C4-2B (cell line): ENCODE measurements at regions not wholly inside any gene's neighbourhood (a gene's known extent, or its start where the extent isn't known, plus 50 kb on each side); places are given as distances from the start of the nearest gene placed in this dataset.

Experiments
- H3K27ac ChIP-seq: fragments of 450-650 bp; 2 replicates; pipeline ENCODE4 v1.5.1; 2017
- ZFX ChIP-seq: fragments of 450-650 bp; IDR thresholded peaks from 2 replicates; pipeline ENCODE4 v1.6.1; 2017
- TF ChIP-seq, protein P1 (sequence below): fragments of 450-650 bp; conservative IDR thresholded peaks from 2 replicates; pipeline ENCODE4 v1.5.1; 2017; ENCODE audit warnings: mild to moderate bottlenecking

GRCh38 chr16:17612336-17612735 is 141.6 kb upstream of the XYLT1 start:
- TF ChIP-seq ZFX = no peak
- H3K27ac ChIP-seq = no peak overlapping the region

DNA sequence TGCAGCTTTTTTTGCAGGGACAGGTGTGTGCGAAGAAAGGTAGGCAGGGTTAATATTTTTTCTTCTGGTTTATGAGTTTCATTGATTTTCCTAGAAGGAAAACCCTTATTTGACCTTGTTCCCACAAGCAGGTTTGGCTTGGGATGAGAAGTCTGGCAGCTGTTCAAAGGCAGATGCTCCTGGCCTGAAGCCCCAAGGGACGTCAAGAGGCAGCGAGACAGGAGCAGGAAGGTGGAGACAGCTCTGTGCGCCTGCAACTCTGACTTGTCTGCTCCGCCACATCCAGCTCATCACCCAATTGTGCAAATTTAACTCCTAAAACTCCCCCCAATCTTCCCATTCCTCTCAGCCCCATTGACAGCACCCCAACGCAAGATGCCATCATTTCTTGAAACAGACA is 136.8 kb upstream of the XYLT1 start:
- no peak overlapping the region for H3K27ac ChIP-seq
- TF ChIP-seq, protein P1, sequence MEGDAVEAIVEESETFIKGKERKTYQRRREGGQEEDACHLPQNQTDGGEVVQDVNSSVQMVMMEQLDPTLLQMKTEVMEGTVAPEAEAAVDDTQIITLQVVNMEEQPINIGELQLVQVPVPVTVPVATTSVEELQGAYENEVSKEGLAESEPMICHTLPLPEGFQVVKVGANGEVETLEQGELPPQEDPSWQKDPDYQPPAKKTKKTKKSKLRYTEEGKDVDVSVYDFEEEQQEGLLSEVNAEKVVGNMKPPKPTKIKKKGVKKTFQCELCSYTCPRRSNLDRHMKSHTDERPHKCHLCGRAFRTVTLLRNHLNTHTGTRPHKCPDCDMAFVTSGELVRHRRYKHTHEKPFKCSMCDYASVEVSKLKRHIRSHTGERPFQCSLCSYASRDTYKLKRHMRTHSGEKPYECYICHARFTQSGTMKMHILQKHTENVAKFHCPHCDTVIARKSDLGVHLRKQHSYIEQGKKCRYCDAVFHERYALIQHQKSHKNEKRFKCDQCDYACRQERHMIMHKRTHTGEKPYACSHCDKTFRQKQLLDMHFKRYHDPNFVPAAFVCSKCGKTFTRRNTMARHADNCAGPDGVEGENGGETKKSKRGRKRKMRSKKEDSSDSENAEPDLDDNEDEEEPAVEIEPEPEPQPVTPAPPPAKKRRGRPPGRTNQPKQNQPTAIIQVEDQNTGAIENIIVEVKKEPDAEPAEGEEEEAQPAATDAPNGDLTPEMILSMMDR = no peak
- no peak for TF ChIP-seq ZFX

DNA sequence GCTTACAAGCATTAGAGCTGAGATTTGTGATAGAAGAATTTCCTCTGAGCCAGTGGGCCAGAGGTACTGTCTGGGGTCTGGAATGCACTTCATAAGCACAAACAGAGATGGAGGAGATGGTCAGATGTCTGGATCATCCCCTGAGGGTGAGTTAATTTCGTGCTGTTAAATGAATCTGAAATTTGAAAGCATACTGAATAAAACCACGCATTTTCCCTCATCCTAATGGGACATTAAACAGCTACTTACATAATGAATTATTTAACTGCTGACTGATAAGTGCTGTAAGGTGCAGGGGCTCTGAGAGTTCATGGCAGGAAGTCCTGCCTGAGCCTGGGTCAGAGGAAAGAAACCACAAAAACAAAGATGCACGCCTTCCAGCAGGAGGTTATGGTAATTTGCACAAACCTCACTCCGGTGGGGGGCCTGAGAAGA is 136.3 kb upstream of the XYLT1 start:
- H3K27ac ChIP-seq = no peak overlapping the region
- TF ChIP-seq ZFX = no peak
- TF ChIP-seq, protein P1 = no peak

- TF ChIP-seq ZFX = no peak
- TF ChIP-seq, protein P1 = no peak
- H3K27ac ChIP-seq = no peak overlapping the region
Measured at GRCh38 chr16:17606460-17606859, 135.7 kb upstream of the XYLT1 start.

- TF ChIP-seq, protein P1 = no peak
- no peak overlapping the region for H3K27ac ChIP-seq
Measured at GRCh38 chr16:17605784-17606183, 135.0 kb upstream of the XYLT1 start.

- H3K27ac ChIP-seq = no peak overlapping the region
- no peak for TF ChIP-seq ZFX
- TF ChIP-seq, protein P1 = no peak
Measured at GRCh38 chr16:17603626-17604025, 132.9 kb upstream of the XYLT1 start.

DNA sequence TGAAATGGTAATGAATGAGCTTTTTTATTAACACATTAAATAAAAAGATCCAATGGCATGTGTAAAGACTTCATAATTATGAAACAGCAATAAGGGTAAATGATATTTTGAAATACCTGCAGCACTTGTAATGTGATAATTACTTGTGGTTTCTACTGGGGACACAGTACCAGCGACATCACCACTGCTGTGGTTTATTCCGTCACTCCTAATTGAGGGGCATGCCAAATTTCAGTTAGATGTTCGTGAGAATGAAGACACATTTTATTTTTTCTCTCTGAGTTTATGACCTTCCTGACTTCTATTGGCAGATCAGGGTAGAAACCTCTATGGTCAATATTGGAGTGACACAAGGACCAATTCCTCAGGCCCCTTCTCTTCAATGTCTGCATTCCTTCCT is 131.9 kb upstream of the XYLT1 start:
- no peak for TF ChIP-seq ZFX
- TF ChIP-seq, protein P1 = no peak
- H3K27ac ChIP-seq = no peak overlapping the region

DNA sequence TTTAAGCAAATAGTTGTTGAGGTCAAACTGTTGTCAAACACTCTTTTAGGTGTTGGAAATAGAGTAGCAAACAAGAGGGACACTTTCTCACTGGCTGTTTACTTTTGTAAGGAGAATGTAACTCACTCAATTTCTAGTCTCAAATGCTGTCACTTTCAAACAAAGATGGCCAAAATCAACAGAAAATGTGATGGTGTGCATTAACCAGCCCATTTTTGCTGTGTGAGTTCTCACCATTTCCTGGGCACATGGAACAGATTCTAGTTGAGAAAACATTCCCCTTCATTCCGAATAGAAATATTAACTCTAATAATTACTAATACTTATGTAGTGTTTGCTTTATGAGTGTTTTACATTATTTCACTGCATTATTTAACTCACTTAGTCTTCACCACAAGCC is 128.2 kb upstream of the XYLT1 start:
- TF ChIP-seq, protein P1 = no peak
- TF ChIP-seq ZFX = no peak
- no peak overlapping the region for H3K27ac ChIP-seq
